ENCODE measurements at regions not wholly inside any gene's neighbourhood (a gene's known extent, or its start where the extent isn't known, plus 50 kb on each side); places are given as distances from the start of the nearest gene placed in this dataset.

- Histone ChIP-seq H3K9ac (ENCODE audit: low read length) (no peak overlapping the region), H3K27ac (ENCODE audit: low read length in 2 of 2) (no peak overlapping the region), H3K36me3 (replicated peaks in 1 of 2; ENCODE audit: control extremely low read depth in 1 of 2, control insufficient read depth in 1 of 2, extremely low read depth in 1 of 2, insufficient read depth in 2 of 2, low read length in 1 of 2) (no peaks in the 10 kb centered on the region), H3K4me2 (replicated peaks; ENCODE audit: low read depth, low read length, poor library complexity, severe bottlenecking) (no peak overlapping the region), H2AFZ (ENCODE audit: insufficient read depth, low read depth, low read length, poor library complexity, severe bottlenecking) (no peak overlapping the region), H3K9me3 (ENCODE audit: control extremely low read depth in 1 of 3, control insufficient read depth in 2 of 3, insufficient read depth in 1 of 3, low read length in 2 of 3) (peaks cover 0 to 12% (median 6%) of the 10 kb centered on the region in 3 donors), H3K27me3 (replicated peaks in 1 of 4; ENCODE audit: control extremely low read depth in 1 of 4, control insufficient read depth in 3 of 4, insufficient read depth in 4 of 4, low read length in 3 of 4) (no peaks in the 10 kb centered on the region), H3K4me1 (ENCODE audit: control insufficient read depth in 2 of 2, insufficient read depth in 2 of 2, low read length in 2 of 2) (peaks cover 0 to 10% of the 10 kb centered on the region in 2 donors), H3K79me2 (ENCODE audit: control insufficient read depth, insufficient read depth, low read length) (no peaks in the 10 kb centered on the region), H4K20me1 (ENCODE audit: control insufficient read depth, insufficient read depth, low read length, poor library complexity, severe bottlenecking) (no peaks in the 10 kb centered on the region), H3K4me3 (ENCODE audit: control extremely low read depth in 1 of 5, extremely low read depth in 1 of 5, insufficient read depth in 1 of 5, low read depth in 2 of 5, low read length in 4 of 5) (no peak overlapping the region)
- Mint-ChIP-seq H3K9me3 (ENCODE audit: insufficient read depth) (no peaks in the 10 kb centered on the region), H3K27me3 (no peaks in the 10 kb centered on the region), H3K27ac (peak overlapping the region; percentile 50), H3K4me1 (peaks cover 35% of the 10 kb centered on the region), H3K4me3 (no peak overlapping the region)
- DNase-seq (no peak), ATAC-seq (ENCODE audit: low read depth) (no peak)
- 95% methylated on average over 4 of the region's 6 CpGs for WGBS (ENCODE audit: insufficient coverage)
- CTCF ChIA-PET, result interaction anchor here (0.7 kb wide), 1 partner anchor 187 kb away, joined by 3 read pairs; no protein-coding TSS in a partner anchor
- intact Hi-C loops (cut with micrococcal nuclease), result no loop called here
- POLR2A ChIA-PET, result interaction anchor here (0.7 kb wide), 1 partner anchor 46 kb away, joined by 5 read pairs; no protein-coding TSS in a partner anchor
- no peak for TF ChIP-seq EZH2 (IDR thresholded peaks at IDR 0.05; ENCODE audit: borderline replicate concordance, insufficient read depth, low read depth, low read length, poor library complexity, severe bottlenecking)
- TF ChIP-seq, protein P1, sequence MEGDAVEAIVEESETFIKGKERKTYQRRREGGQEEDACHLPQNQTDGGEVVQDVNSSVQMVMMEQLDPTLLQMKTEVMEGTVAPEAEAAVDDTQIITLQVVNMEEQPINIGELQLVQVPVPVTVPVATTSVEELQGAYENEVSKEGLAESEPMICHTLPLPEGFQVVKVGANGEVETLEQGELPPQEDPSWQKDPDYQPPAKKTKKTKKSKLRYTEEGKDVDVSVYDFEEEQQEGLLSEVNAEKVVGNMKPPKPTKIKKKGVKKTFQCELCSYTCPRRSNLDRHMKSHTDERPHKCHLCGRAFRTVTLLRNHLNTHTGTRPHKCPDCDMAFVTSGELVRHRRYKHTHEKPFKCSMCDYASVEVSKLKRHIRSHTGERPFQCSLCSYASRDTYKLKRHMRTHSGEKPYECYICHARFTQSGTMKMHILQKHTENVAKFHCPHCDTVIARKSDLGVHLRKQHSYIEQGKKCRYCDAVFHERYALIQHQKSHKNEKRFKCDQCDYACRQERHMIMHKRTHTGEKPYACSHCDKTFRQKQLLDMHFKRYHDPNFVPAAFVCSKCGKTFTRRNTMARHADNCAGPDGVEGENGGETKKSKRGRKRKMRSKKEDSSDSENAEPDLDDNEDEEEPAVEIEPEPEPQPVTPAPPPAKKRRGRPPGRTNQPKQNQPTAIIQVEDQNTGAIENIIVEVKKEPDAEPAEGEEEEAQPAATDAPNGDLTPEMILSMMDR (IDR thresholded peaks at IDR 0.05), result no peak
Measured at GRCh38 chr7:47678641-47679380, 96.9 kb upstream of the TNS3 start.

DNA sequence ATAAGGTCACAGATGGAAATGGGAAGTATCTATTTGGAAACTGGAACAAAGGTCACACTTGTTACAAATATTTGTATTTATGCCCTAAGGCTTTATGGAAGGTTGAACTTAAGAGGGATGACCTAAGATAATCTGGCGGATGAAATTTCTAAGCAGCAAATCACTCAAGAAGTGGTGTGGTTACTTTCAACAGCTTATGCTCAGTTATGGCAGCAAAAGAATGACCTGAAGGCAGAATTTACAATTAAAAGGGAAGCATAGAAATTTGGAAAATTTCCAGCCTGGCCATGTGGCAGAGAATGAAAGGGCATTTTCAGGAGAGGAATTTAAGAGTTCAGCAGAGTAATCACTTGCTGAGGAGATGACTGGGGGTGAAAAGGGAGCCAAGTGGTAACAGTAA, 95.8 kb upstream of the TNS3 start:
- H3K27ac ChIP-seq (ENCODE audit: low read length in 2 of 2), result no peak overlapping the region
- DNase-seq, result no peak
- ChIA-PET CTCF (no interaction called here), POLR2A (interaction anchor here (0.7 kb wide), 2 partner anchors 13 to 69 kb away, joined by 3 to 4 read pairs; no protein-coding TSS in a partner anchor)
- no peak overlapping the region for H3K27ac Mint-ChIP-seq
- no peaks in the 10 kb centered on the region for H3K27me3 Mint-ChIP-seq
- TF ChIP-seq, protein P1 (IDR thresholded peaks at IDR 0.05), result no peak
- TF ChIP-seq EZH2 (IDR thresholded peaks at IDR 0.05; ENCODE audit: borderline replicate concordance, insufficient read depth, low read depth, low read length, poor library complexity, severe bottlenecking), result no peak
- intact Hi-C loops (cut with micrococcal nuclease), result no loop called here
- H3K27me3 ChIP-seq (replicated peaks in 1 of 4; ENCODE audit: control extremely low read depth in 1 of 4, control insufficient read depth in 3 of 4, insufficient read depth in 4 of 4, low read length in 3 of 4), result no peaks in the 10 kb centered on the region
- no peak overlapping the region for H3K9ac ChIP-seq (ENCODE audit: low read length)
- no peak overlapping the region for H3K4me3 ChIP-seq (ENCODE audit: control extremely low read depth in 1 of 5, extremely low read depth in 1 of 5, insufficient read depth in 1 of 5, low read depth in 2 of 5, low read length in 4 of 5)
- no peak overlapping the region for H3K4me3 Mint-ChIP-seq
- H3K79me2 ChIP-seq (ENCODE audit: control insufficient read depth, insufficient read depth, low read length), result no peaks in the 10 kb centered on the region
- peaks cover 0 to 12% (median 6%) of the 10 kb centered on the region in 3 donors for H3K9me3 ChIP-seq (ENCODE audit: control extremely low read depth in 1 of 3, control insufficient read depth in 2 of 3, insufficient read depth in 1 of 3, low read length in 2 of 3)
- H3K9me3 Mint-ChIP-seq (ENCODE audit: insufficient read depth), result no peaks in the 10 kb centered on the region
- H3K4me2 ChIP-seq (replicated peaks; ENCODE audit: low read depth, low read length, poor library complexity, severe bottlenecking), result no peak overlapping the region
- H4K20me1 ChIP-seq (ENCODE audit: control insufficient read depth, insufficient read depth, low read length, poor library complexity, severe bottlenecking), result no peaks in the 10 kb centered on the region
- ATAC-seq (ENCODE audit: low read depth), result no peak
- peaks cover 42% of the 10 kb centered on the region for H3K4me1 Mint-ChIP-seq
- H3K4me1 ChIP-seq (ENCODE audit: control insufficient read depth in 2 of 2, insufficient read depth in 2 of 2, low read length in 2 of 2), result peaks cover 7 to 20% of the 10 kb centered on the region in 2 donors
- H2AFZ ChIP-seq (ENCODE audit: insufficient read depth, low read depth, low read length, poor library complexity, severe bottlenecking), result no peak overlapping the region
- no peaks in the 10 kb centered on the region for H3K36me3 ChIP-seq (replicated peaks in 1 of 2; ENCODE audit: control extremely low read depth in 1 of 2, control insufficient read depth in 1 of 2, extremely low read depth in 1 of 2, insufficient read depth in 2 of 2, low read length in 1 of 2)
- WGBS (ENCODE audit: insufficient coverage), result 100% methylated on average over 1 of the region's 1 CpG
